H1 (cell line): ENCODE measurements at regions not wholly inside any gene's neighbourhood (a gene's known extent, or its start where the extent isn't known, plus 50 kb on each side); places are given as distances from the start of the nearest gene placed in this dataset.

ENCODE experiments used
- CTCF ChIP-seq, 3 experiments: IDR thresholded peaks; 1 replicate in 2 of 3; 2 replicates in 1 of 3; pipeline versions ENCODE4 v1.5.1 to v1.6.1; 2011; ENCODE audit warnings: low read length in 3 of 3, mild to moderate bottlenecking in 3 of 3, inconsistent platforms in 2 of 3, low read depth in 1 of 3, moderate library complexity in 1 of 3; ENCODE audit not compliant: insufficient read depth in 1 of 3; ENCODE audit errors: control extremely low read depth in 1 of 3
- E2F6 ChIP-seq: IDR thresholded peaks from 2 replicates; pipeline ENCODE4 v1.6.1; 2012; ENCODE audit warnings: inconsistent platforms
- EP300 ChIP-seq, 2 experiments: IDR thresholded peaks; 1 replicate in 1 of 2; 2 replicates in 1 of 2; pipeline ENCODE4 v1.6.1; 2011 to 2012; ENCODE audit warnings: low read depth in 2 of 2, low read length in 2 of 2, mild to moderate bottlenecking in 2 of 2, borderline replicate concordance in 1 of 2, inconsistent platforms in 1 of 2, moderate library complexity in 1 of 2
- POLR2AphosphoS5 ChIP-seq: IDR thresholded peaks from 2 replicates; pipeline ENCODE4 v1.6.1; 2011; ENCODE audit warnings: low read depth, low read length
- RBBP5 ChIP-seq: IDR thresholded peaks from 2 replicates; pipeline ENCODE4 v1.7.1; 2012; ENCODE audit warnings: low read depth, mild to moderate bottlenecking, inconsistent platforms, low read length, moderate library complexity, borderline replicate concordance
- ZNF274 ChIP-seq: IDR thresholded peaks from 2 replicates; pipeline ENCODE4 v1.7.0; 2012; ENCODE audit warnings: low read length, borderline replicate concordance; ENCODE audit errors: extremely low read depth

- TF ChIP-seq ZNF274 (no peak), EP300 (IDR thresholded peaks at IDR 0.05; ENCODE audit: borderline replicate concordance in 1 of 2, low read depth in 2 of 2, low read length in 2 of 2) (no peak), CTCF (IDR thresholded peaks at IDR 0.05; ENCODE audit: control extremely low read depth in 1 of 3, insufficient read depth in 1 of 3, low read depth in 1 of 3, low read length in 3 of 3) (no peak), E2F6 (no peak), POLR2AphosphoS5 (no peak), RBBP5 (no peak)
Measured at GRCh38 chr17:34720760-34721159, 141.4 kb downstream of the TMEM132E start.
